ENCODE measurements at regions not wholly inside any gene's neighbourhood (a gene's known extent, or its start where the extent isn't known, plus 50 kb on each side); places are given as distances from the start of the nearest gene placed in this dataset.

- peak; percentile 64 for DNase-seq
These were observed 64.9 kb upstream of the POLG start for GRCh38 chr15:89399238-89400115.

DNA sequence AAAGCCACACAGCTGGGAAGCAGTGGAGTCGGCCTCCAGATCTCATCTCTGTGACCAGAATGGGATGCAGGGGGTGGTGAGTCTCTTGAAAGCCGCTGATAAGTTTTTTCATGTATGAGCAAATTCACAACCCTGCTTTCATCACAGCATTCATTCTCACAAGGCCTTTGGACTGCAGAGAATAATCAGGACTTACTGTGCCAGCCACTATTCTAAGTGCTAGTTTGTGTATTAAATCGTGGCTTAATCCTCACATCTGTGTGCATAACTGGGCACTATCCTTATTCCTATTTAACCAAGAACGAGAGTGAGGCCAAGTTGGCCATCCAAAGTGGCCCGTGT lies 64.2 kb upstream of the POLG start:
- DNase-seq, result no peak

- no peak for DNase-seq
These were observed 63.0 kb upstream of the POLG start for GRCh38 chr15:89397653-89398023.

DNA sequence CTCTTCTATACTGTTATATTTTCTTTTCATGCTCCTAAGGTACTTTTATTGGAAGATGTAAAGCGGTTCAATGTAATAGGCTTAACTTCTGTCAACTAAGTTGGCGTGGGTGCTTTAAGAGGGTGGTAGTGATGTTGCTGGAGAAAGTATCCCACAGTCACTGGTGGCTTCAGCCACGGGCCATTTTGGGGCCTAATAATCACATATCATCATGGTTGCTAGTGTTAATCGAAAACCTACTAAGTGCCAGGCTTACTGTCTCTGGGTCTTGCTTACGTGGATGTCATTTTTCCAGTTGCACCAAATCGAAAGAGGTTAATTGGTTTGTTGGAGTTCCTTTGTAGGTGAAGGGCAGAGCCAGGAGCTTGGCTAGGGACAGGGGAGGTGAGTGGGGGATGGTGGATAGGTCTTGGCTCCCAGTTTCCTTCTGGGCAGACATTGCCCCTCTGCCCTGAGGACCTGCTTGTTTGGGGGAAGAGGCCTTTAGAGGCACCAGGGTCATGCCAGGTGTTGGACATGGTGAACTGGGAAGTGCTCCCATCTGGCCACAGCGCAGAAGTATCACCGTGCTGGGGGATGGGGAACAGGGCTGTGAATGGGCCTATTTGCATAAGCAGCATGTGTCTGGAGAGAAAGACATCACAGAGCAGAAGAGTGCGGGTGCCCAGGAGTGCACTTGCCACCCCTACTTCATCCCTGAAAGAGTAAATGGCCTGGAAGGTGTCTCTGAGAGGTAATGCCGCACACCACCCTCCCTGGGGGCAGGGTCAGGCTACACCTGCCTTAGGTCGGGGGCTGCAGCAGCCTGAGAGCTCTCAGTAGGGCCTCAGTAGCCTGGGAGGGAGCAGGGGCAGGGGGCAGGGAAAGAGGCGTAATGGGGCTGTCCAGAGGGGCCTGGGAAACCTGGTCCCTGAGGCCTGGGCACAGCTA lies 62.4 kb upstream of the POLG start:
- DNase-seq, result no peak

GRCh38 chr15:89395996-89396395 lies 61.4 kb upstream of the POLG start:
- DNase-seq, result peak; percentile 68

GRCh38 chr15:89395461-89395871 lies 60.8 kb upstream of the POLG start:
- DNase-seq, result no peak

GRCh38 chr15:89395031-89395430 lies 60.4 kb upstream of the POLG start:
- no peak for DNase-seq

GRCh38 chr15:89393056-89393455 lies 58.4 kb upstream of the POLG start:
- DNase-seq, result no peak

- DNase-seq, result no peak
These were observed 57.1 kb upstream of the POLG start for GRCh38 chr15:89391685-89392257.

GRCh38 chr15:89389841-89390603 lies 55.4 kb upstream of the POLG start:
- DNase-seq, result no peak

- no peak for DNase-seq
These were observed 52.7 kb upstream of the POLG start for GRCh38 chr15:89387140-89387903.

- DNase-seq, result no peak
These were observed 51.1 kb upstream of the POLG start for GRCh38 chr15:89385596-89386331.
